ENCODE measurements at regions not wholly inside any gene's neighbourhood (a gene's known extent, or its start where the extent isn't known, plus 50 kb on each side); places are given as distances from the start of the nearest gene placed in this dataset.

DNA sequence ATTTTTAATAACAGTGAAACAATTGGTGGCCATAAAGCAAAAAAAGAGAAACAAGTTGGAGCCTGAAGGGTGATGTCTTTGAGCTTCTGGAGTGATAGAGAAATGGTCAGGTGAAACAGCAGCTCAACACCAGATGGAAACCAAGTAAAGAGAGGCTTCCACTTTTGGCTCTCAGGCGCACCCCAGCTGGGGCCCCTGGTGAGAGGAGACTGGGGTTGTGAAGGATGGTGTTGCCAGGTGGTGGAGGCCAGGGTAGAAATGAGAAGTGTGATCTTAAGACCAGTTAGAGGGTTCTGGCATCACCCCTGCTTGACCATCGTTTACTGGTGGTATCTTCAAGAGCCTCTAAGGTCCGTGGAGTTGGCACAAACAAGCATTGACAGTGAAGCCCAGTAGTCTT lies 126.0 kb upstream of the AKIRIN2 start:
- no peaks in the 10 kb centered on the region for H3K4me1 ChIP-seq (ENCODE audit: insufficient read depth, low read length)
- no peaks in the 10 kb centered on the region for H3K9me3 ChIP-seq (ENCODE audit: insufficient read depth, low read length, severe bottlenecking)
- no peak overlapping the region for H2AFZ ChIP-seq (ENCODE audit: low read depth, low read length)
- H3K4me3 ChIP-seq (ENCODE audit: low read depth in 1 of 2, low read length in 2 of 2), result no peak overlapping the region
- H3K4me2 ChIP-seq (ENCODE audit: insufficient read depth, low read length), result no peak overlapping the region
- ATAC-seq (ENCODE audit: insufficient read depth, low read depth) (no peak), DNase-seq (no peak)
- TF ChIP-seq EZH2 (IDR thresholded peaks at IDR 0.05; ENCODE audit: borderline replicate concordance, low read depth, low read length, severe bottlenecking) (no peak), CTCF (IDR thresholded peaks at IDR 0.05; ENCODE audit: borderline replicate concordance, extremely low read depth, low read length, poor library complexity, severe bottlenecking) (no peak)
- H3K36me3 ChIP-seq (ENCODE audit: insufficient read depth, low read length), result no peaks in the 10 kb centered on the region
- H4K20me1 ChIP-seq (ENCODE audit: insufficient read depth, low read length), result no peaks in the 10 kb centered on the region
- no peaks in the 10 kb centered on the region for H3K79me2 ChIP-seq (ENCODE audit: insufficient read depth, low read length)
- H3K27me3 ChIP-seq (ENCODE audit: insufficient read depth, low read length, poor library complexity), result peaks cover 3% of the 10 kb centered on the region
- H3K27ac ChIP-seq (ENCODE audit: low read length), result no peak overlapping the region
- H3K9ac ChIP-seq (ENCODE audit: low read depth, low read length), result no peak overlapping the region

- no peak for DNase-seq
- no peak for TF ChIP-seq CTCF (IDR thresholded peaks at IDR 0.05; ENCODE audit: borderline replicate concordance, extremely low read depth, low read length, poor library complexity, severe bottlenecking)
- TF ChIP-seq EZH2 (IDR thresholded peaks at IDR 0.05; ENCODE audit: borderline replicate concordance, low read depth, low read length, severe bottlenecking), result no peak
Observed at GRCh38 chr6:87827346-87827745, 125.3 kb upstream of the AKIRIN2 start.

GRCh38 chr6:87826424-87826823 lies 124.4 kb upstream of the AKIRIN2 start:
- Histone ChIP-seq H3K27ac (ENCODE audit: low read length) (no peak overlapping the region), H2AFZ (ENCODE audit: low read depth, low read length) (no peak overlapping the region), H3K4me1 (ENCODE audit: insufficient read depth, low read length) (no peaks in the 10 kb centered on the region), H3K79me2 (ENCODE audit: insufficient read depth, low read length) (no peaks in the 10 kb centered on the region), H3K9me3 (ENCODE audit: insufficient read depth, low read length, severe bottlenecking) (no peaks in the 10 kb centered on the region), H3K27me3 (ENCODE audit: insufficient read depth, low read length, poor library complexity) (peaks cover 3% of the 10 kb centered on the region), H3K4me3 (ENCODE audit: low read depth in 1 of 2, low read length in 2 of 2) (no peak overlapping the region), H3K4me2 (ENCODE audit: insufficient read depth, low read length) (no peak overlapping the region), H3K9ac (ENCODE audit: low read depth, low read length) (no peak overlapping the region), H4K20me1 (ENCODE audit: insufficient read depth, low read length) (no peaks in the 10 kb centered on the region), H3K36me3 (ENCODE audit: insufficient read depth, low read length) (no peaks in the 10 kb centered on the region)
- no peak for DNase-seq
- ATAC-seq (ENCODE audit: insufficient read depth, low read depth), result no peak
- no peak for TF ChIP-seq EZH2 (IDR thresholded peaks at IDR 0.05; ENCODE audit: borderline replicate concordance, low read depth, low read length, severe bottlenecking)

More at GRCh38 chr6:87827346-87827745, 125.3 kb upstream of the AKIRIN2 start:
- H3K4me3 ChIP-seq (ENCODE audit: low read depth in 1 of 2, low read length in 2 of 2), result no peak overlapping the region
- H3K9ac ChIP-seq (ENCODE audit: low read depth, low read length), result no peak overlapping the region
- H3K4me2 ChIP-seq (ENCODE audit: insufficient read depth, low read length), result no peak overlapping the region
- H2AFZ ChIP-seq (ENCODE audit: low read depth, low read length), result no peak overlapping the region
- no peaks in the 10 kb centered on the region for H3K36me3 ChIP-seq (ENCODE audit: insufficient read depth, low read length)
- ATAC-seq (ENCODE audit: insufficient read depth, low read depth), result no peak
- no peaks in the 10 kb centered on the region for H4K20me1 ChIP-seq (ENCODE audit: insufficient read depth, low read length)
- peaks cover 3% of the 10 kb centered on the region for H3K27me3 ChIP-seq (ENCODE audit: insufficient read depth, low read length, poor library complexity)
- H3K4me1 ChIP-seq (ENCODE audit: insufficient read depth, low read length), result no peaks in the 10 kb centered on the region
- H3K79me2 ChIP-seq (ENCODE audit: insufficient read depth, low read length), result no peaks in the 10 kb centered on the region
- H3K27ac ChIP-seq (ENCODE audit: low read length), result no peak overlapping the region
- no peaks in the 10 kb centered on the region for H3K9me3 ChIP-seq (ENCODE audit: insufficient read depth, low read length, severe bottlenecking)

GRCh38 chr6:87825821-87826221 lies 123.8 kb upstream of the AKIRIN2 start:
- no peak overlapping the region for H3K4me3 ChIP-seq (ENCODE audit: low read depth in 1 of 2, low read length in 2 of 2)

More at GRCh38 chr6:87825821-87826221, 123.8 kb upstream of the AKIRIN2 start:
- no peak overlapping the region for H3K4me2 ChIP-seq (ENCODE audit: insufficient read depth, low read length)
- no peaks in the 10 kb centered on the region for H3K27me3 ChIP-seq (ENCODE audit: insufficient read depth, low read length, poor library complexity)
- H4K20me1 ChIP-seq (ENCODE audit: insufficient read depth, low read length), result no peaks in the 10 kb centered on the region
- no peaks in the 10 kb centered on the region for H3K9me3 ChIP-seq (ENCODE audit: insufficient read depth, low read length, severe bottlenecking)
- no peak overlapping the region for H3K27ac ChIP-seq (ENCODE audit: low read length)
- no peak for ATAC-seq (ENCODE audit: insufficient read depth, low read depth)
- no peak overlapping the region for H3K9ac ChIP-seq (ENCODE audit: low read depth, low read length)
- no peak for DNase-seq
- H3K79me2 ChIP-seq (ENCODE audit: insufficient read depth, low read length), result no peaks in the 10 kb centered on the region
- no peak overlapping the region for H2AFZ ChIP-seq (ENCODE audit: low read depth, low read length)
- H3K36me3 ChIP-seq (ENCODE audit: insufficient read depth, low read length), result no peaks in the 10 kb centered on the region
- H3K4me1 ChIP-seq (ENCODE audit: insufficient read depth, low read length), result no peaks in the 10 kb centered on the region
- TF ChIP-seq CTCF (IDR thresholded peaks at IDR 0.05; ENCODE audit: borderline replicate concordance, extremely low read depth, low read length, poor library complexity, severe bottlenecking), result no peak
- TF ChIP-seq EZH2 (IDR thresholded peaks at IDR 0.05; ENCODE audit: borderline replicate concordance, low read depth, low read length, severe bottlenecking), result no peak

All from DND-41 (cell line).